Endothelial cell of umbilical vein (primary cell): ENCODE measurements at regions not wholly inside any gene's neighbourhood (a gene's known extent, or its start where the extent isn't known, plus 50 kb on each side); places are given as distances from the start of the nearest gene placed in this dataset.

Experiments
- BruUV-seq: library from RNA; stranded (reverse); fragments of 400-500 nt; replicated peaks from 2 replicates; lab custom pipeline; 2021; lab: Mats Ljungman, UMichigan
- CTCF ChIA-PET: fragments of 300-600, 350-600 bp; sonication (Branson Sonifier 250); formaldehyde crosslinking; loops from one replicate; lab custom pipeline; 2021; ENCODE audit warnings: antibody characterized with exemption, inconsistent platforms; lab: Charles Lee
- POLR2A ChIA-PET: fragments of 300-600, 350-600 bp; sonication (Branson Sonifier 250); formaldehyde crosslinking; loops from one replicate; lab custom pipeline; 2021; ENCODE audit warnings: antibody characterized with exemption, inconsistent platforms; lab: Charles Lee
- DNase-seq: peaks from one replicate; pipeline ENCODE4 v3.0.0-alpha.2; 2011; ENCODE audit warnings: low read depth, low spot score
- FAIRE-seq: peaks from 2 replicates; lab custom pipeline; 2011; peaks lifted over from hg19 to GRCh38; lab: Jason Lieb, UNC
- H2AFZ ChIP-seq: 2 replicates; pipeline ENCODE4 v1.6.0; 2012; ENCODE audit warnings: low read depth, low read length, control low read depth, inconsistent platforms
- H3K27ac ChIP-seq: 2 replicates; pipeline ENCODE4 v1.5.1; 2011; ENCODE audit warnings: low read depth, mild to moderate bottlenecking, control low read depth, low read length, moderate library complexity; ENCODE audit not compliant: insufficient read depth
- H3K27me3 ChIP-seq, 2 experiments: 2 replicates each; pipeline versions ENCODE4 v1.6.0 to v1.6.1; 2011; ENCODE audit warnings: low read length in 2 of 2, mixed read lengths in 1 of 2; ENCODE audit not compliant: control insufficient read depth in 2 of 2, insufficient read depth in 2 of 2
- H3K36me3 ChIP-seq, 2 experiments: 2 replicates in 1 of 2; 3 replicates in 1 of 2; pipeline ENCODE4 v1.5.1; 2011; ENCODE audit warnings: low read length in 2 of 2, mild to moderate bottlenecking in 1 of 2, moderate library complexity in 1 of 2; ENCODE audit not compliant: control insufficient read depth in 2 of 2, insufficient read depth in 2 of 2; ENCODE audit errors: extremely low read depth in 1 of 2
- H3K4me1 ChIP-seq: 3 replicates; pipeline ENCODE4 v1.5.1; 2011; ENCODE audit warnings: mild to moderate bottlenecking, low read length; ENCODE audit not compliant: control insufficient read depth, insufficient read depth; ENCODE audit errors: extremely low read depth
- H3K4me2 ChIP-seq: 2 replicates; pipeline ENCODE4 v1.6.1; 2011; ENCODE audit warnings: low read length, control low read depth, mixed read lengths; ENCODE audit not compliant: insufficient read depth
- H3K4me3 ChIP-seq, 3 experiments: fragments of 200-600 bp in 1 of 3; sonication (generic), shearing (Covaris generic) in 1 of 3; replicated peaks in 1 of 3; 2 replicates each; pipeline ENCODE4 v1.5.1; 2011 to 2016; ENCODE audit warnings: control low read depth in 3 of 3, low read length in 3 of 3, mild to moderate bottlenecking in 2 of 3, inconsistent platforms in 1 of 3, low read depth in 1 of 3, moderate library complexity in 1 of 3; ENCODE audit not compliant: insufficient read depth in 1 of 3
- H3K79me2 ChIP-seq: 2 replicates; pipeline ENCODE4 v1.6.0; 2012; ENCODE audit warnings: low read length, inconsistent platforms; ENCODE audit not compliant: control insufficient read depth, insufficient read depth
- H3K9ac ChIP-seq: replicated peaks from 2 replicates; pipeline ENCODE3; 2011; ENCODE audit warnings: low read length, control low read depth; ENCODE audit not compliant: insufficient read depth; ENCODE audit errors: extremely low read depth
- H3K9me1 ChIP-seq: replicated peaks from 3 replicates; pipeline ENCODE4 v1.6.0; 2011; ENCODE audit warnings: mild to moderate bottlenecking, low read length; ENCODE audit not compliant: control insufficient read depth, insufficient read depth; ENCODE audit errors: extremely low read depth
- H3K9me3 ChIP-seq: replicated peaks from 2 replicates; pipeline ENCODE4 v1.5.1; 2012; ENCODE audit warnings: low read length, inconsistent platforms; ENCODE audit not compliant: control insufficient read depth, insufficient read depth
- H4K20me1 ChIP-seq: replicated peaks from 2 replicates; pipeline ENCODE3; 2011; ENCODE audit warnings: mild to moderate bottlenecking, low read length; ENCODE audit not compliant: control insufficient read depth, insufficient read depth; ENCODE audit errors: extremely low read depth
- CTCF ChIP-seq, 2 donors: IDR thresholded peaks; 1 replicate in 1 of 2; 2 replicates in 1 of 2; pipeline ENCODE4 v1.5.1; 2011; ENCODE audit warnings: low read length in 2 of 2, mild to moderate bottlenecking in 2 of 2, moderate library complexity in 2 of 2, control low read depth in 1 of 2, inconsistent platforms in 1 of 2, low read depth in 1 of 2; ENCODE audit not compliant: insufficient read depth in 1 of 2; ENCODE audit errors: extremely low read depth in 1 of 2
- EZH2 ChIP-seq: IDR thresholded peaks from 2 replicates; pipeline ENCODE4 v1.6.1; 2012; ENCODE audit warnings: borderline replicate concordance, low read depth, mild to moderate bottlenecking, moderate library complexity, low read length, inconsistent platforms; ENCODE audit not compliant: severe bottlenecking
- FOS ChIP-seq: IDR thresholded peaks from 2 replicates; pipeline ENCODE4 v1.6.1; 2011; ENCODE audit warnings: mild to moderate bottlenecking, low read length, moderate library complexity, borderline replicate concordance; ENCODE audit not compliant: insufficient read depth
- GATA2 ChIP-seq: IDR thresholded peaks from 2 replicates; pipeline ENCODE4 v1.7.0; 2011; ENCODE audit warnings: low read depth, mild to moderate bottlenecking, moderate library complexity, mixed read lengths, low read length; ENCODE audit not compliant: insufficient read length, insufficient read depth
- JUN ChIP-seq: IDR thresholded peaks from 2 replicates; pipeline ENCODE4 v1.6.1; 2011; ENCODE audit warnings: borderline replicate concordance, low read depth; ENCODE audit not compliant: insufficient read length, insufficient read depth
- MAX ChIP-seq: IDR thresholded peaks from 2 replicates; pipeline ENCODE4 v1.6.1; 2011; ENCODE audit not compliant: insufficient read depth, insufficient read length
- MYC ChIP-seq: IDR thresholded peaks from one replicate; pipeline ENCODE4 v1.6.1; 2011; ENCODE audit warnings: mild to moderate bottlenecking, low read depth, low read length
- POLR2A ChIP-seq: IDR thresholded peaks from 2 replicates; pipeline ENCODE4 v1.6.1; 2012; ENCODE audit warnings: low read depth, mild to moderate bottlenecking, control low read depth, low read length
- dilution Hi-C: fragments of 300-500 bp; cut with MboI; formaldehyde crosslinking; loops from one replicate; pipeline ENCODE4 v1.15.0; 2019; ENCODE audit warnings: low sequenced_read_pairs; ENCODE audit not compliant: extremely low pct_ligation_motif_present
- intact Hi-C: fragments of 100-400 bp; cut with micrococcal nuclease; formaldehyde crosslinking; loops from one replicate; pipeline ENCODE4 v1.10.0; 2022

GRCh38 chr6:3568396-3569082 lies 111.7 kb upstream of the SLC22A23 start:
- dilution Hi-C loops = no loop called here
- Histone ChIP-seq H3K4me2 (no peak overlapping the region), H3K27me3 (peaks cover 9 to 13% of the 10 kb centered on the region in 2 experiments), H3K9me1 (no peaks in the 10 kb centered on the region), H3K4me3 (no peak overlapping the region), H4K20me1 (no peaks in the 10 kb centered on the region), H2AFZ (no peak overlapping the region), H3K9ac (no peak overlapping the region), H3K36me3 (no peaks in the 10 kb centered on the region), H3K9me3 (no peaks in the 10 kb centered on the region), H3K27ac (no peak overlapping the region), H3K4me1 (no peaks in the 10 kb centered on the region), H3K79me2 (no peaks in the 10 kb centered on the region)
- BruUV-seq = no TSS peak
- DNase-seq (no peak), FAIRE-seq (no peak)
- no peak for TF ChIP-seq GATA2
- no peak for TF ChIP-seq EZH2
- no peak for TF ChIP-seq MAX
- TF ChIP-seq CTCF (IDR thresholded peaks at IDR 0.05; ENCODE audit: extremely low read depth in 1 of 2, insufficient read depth in 1 of 2, low read depth in 1 of 2, low read length in 2 of 2) = no peak
- no peak for TF ChIP-seq JUN
- no peak for TF ChIP-seq MYC
- TF ChIP-seq FOS = no peak
- no peak for TF ChIP-seq POLR2A
- ChIA-PET POLR2A (no interaction called here), CTCF (no interaction called here)
- intact Hi-C loops = no loop called here
